KMS-11 (cell line): ENCODE measurements at regions not wholly inside any gene's neighbourhood (a gene's known extent, or its start where the extent isn't known, plus 50 kb on each side); places are given as distances from the start of the nearest gene placed in this dataset.
"Not testable (repeated sequence)": the region's sequence is repeated elsewhere in the genome, so short reads cannot be mapped to it uniquely, and the experiment has no call there.

Source experiments
- H2AFZ ChIP-seq: fragments of 200-600 bp; sonication (generic); 2 replicates; pipeline ENCODE4 v1.6.1; 2016; ENCODE audit warnings: antibody characterized with exemption, mixed run types, low read depth
- H3K27ac ChIP-seq: fragments of 200-600 bp; sonication (generic); 2 replicates; pipeline ENCODE4 v1.6.1; 2016; ENCODE audit warnings: mild to moderate bottlenecking, mixed run types
- H3K27me3 ChIP-seq: fragments of 200-600 bp; sonication (generic); 2 replicates; pipeline ENCODE4 v1.6.1; 2017; ENCODE audit warnings: mild to moderate bottlenecking, low read depth, mixed run types, moderate library complexity; ENCODE audit not compliant: insufficient read depth
- H3K36me3 ChIP-seq: fragments of 200-600 bp; sonication (generic); 2 replicates; pipeline ENCODE4 v1.6.1; 2017; ENCODE audit warnings: mild to moderate bottlenecking, mixed run types; ENCODE audit not compliant: insufficient read depth
- H3K4me1 ChIP-seq: fragments of 200-600 bp; sonication (generic); 2 replicates; pipeline ENCODE4 v1.6.1; 2016; ENCODE audit warnings: mild to moderate bottlenecking, low read depth, mixed run types; ENCODE audit not compliant: poor library complexity, severe bottlenecking
- H3K4me2 ChIP-seq: fragments of 200-600 bp; sonication (generic); 2 replicates; pipeline ENCODE4 v1.7.0; 2016; ENCODE audit warnings: mild to moderate bottlenecking, mixed run types
- H3K4me3 ChIP-seq: fragments of 200-600 bp; sonication (generic); IDR thresholded peaks from 2 replicates; pipeline ENCODE4 v1.6.1; 2017; ENCODE audit warnings: low read depth, low read length, mixed read lengths; ENCODE audit not compliant: insufficient read depth
- H3K79me2 ChIP-seq: fragments of 200-600 bp; sonication (generic); 2 replicates; pipeline ENCODE4 v1.6.1; 2016; ENCODE audit warnings: low read depth, mixed run types; ENCODE audit not compliant: insufficient read depth
- H3K9ac ChIP-seq: fragments of 200-600 bp; sonication (generic); 2 replicates; pipeline ENCODE4 v1.6.1; 2016; ENCODE audit warnings: mild to moderate bottlenecking, mixed run types
- H4K20me1 ChIP-seq: fragments of 200-600 bp; sonication (generic); 2 replicates; pipeline ENCODE4 v1.6.1; 2016; ENCODE audit warnings: mild to moderate bottlenecking, mixed run types; ENCODE audit not compliant: insufficient read depth
- TF ChIP-seq, protein P1 (sequence below): fragments of 200-600 bp; sonication (generic); conservative IDR thresholded peaks from 2 replicates; pipeline ENCODE4 v1.6.1; 2017; ENCODE audit warnings: low read depth, mild to moderate bottlenecking, antibody characterized with exemption, low read length, moderate library complexity, mixed read lengths

DNA sequence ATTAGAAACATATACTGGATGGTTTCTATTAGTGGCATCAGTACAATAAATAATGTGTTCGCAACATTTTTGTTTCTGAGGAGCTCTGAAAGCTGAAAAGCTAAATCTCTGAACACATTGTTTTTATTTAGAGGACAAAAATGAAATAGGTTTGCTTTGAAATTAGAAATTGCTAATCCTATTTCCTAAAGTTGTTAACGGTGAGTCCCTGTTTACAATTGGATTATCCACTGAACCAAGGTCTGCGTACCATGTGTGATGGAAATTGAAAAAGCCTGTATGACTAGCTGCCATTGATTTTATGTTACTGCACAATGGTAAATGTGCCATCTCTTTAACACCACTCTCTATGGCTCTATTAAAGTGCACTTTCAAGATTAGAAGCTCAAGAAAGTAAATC, 297.7 kb upstream of the NUDT12 start:
- Histone ChIP-seq H3K27me3 (no peaks in the 10 kb centered on the region), H3K4me3 (no peak overlapping the region), H3K4me2 (no peak overlapping the region), H3K79me2 (no peaks in the 10 kb centered on the region), H2AFZ (no peak overlapping the region), H3K27ac (no peak overlapping the region), H3K4me1 (no peaks in the 10 kb centered on the region), H4K20me1 (no peaks in the 10 kb centered on the region), H3K36me3 (no peaks in the 10 kb centered on the region), H3K9ac (no peak overlapping the region)
- TF ChIP-seq, protein P1, sequence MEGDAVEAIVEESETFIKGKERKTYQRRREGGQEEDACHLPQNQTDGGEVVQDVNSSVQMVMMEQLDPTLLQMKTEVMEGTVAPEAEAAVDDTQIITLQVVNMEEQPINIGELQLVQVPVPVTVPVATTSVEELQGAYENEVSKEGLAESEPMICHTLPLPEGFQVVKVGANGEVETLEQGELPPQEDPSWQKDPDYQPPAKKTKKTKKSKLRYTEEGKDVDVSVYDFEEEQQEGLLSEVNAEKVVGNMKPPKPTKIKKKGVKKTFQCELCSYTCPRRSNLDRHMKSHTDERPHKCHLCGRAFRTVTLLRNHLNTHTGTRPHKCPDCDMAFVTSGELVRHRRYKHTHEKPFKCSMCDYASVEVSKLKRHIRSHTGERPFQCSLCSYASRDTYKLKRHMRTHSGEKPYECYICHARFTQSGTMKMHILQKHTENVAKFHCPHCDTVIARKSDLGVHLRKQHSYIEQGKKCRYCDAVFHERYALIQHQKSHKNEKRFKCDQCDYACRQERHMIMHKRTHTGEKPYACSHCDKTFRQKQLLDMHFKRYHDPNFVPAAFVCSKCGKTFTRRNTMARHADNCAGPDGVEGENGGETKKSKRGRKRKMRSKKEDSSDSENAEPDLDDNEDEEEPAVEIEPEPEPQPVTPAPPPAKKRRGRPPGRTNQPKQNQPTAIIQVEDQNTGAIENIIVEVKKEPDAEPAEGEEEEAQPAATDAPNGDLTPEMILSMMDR = no peak

GRCh38 chr5:103858367-103858766, 295.8 kb upstream of the NUDT12 start:
- H3K4me3 ChIP-seq, H3K4me2 ChIP-seq, H3K4me1 ChIP-seq, H3K27ac ChIP-seq, H3K36me3 ChIP-seq, H4K20me1 ChIP-seq, H2AFZ ChIP-seq, H3K27me3 ChIP-seq, H3K9ac ChIP-seq, H3K79me2 ChIP-seq: not testable (repeated sequence)

- no peaks in the 10 kb centered on the region for H3K79me2 ChIP-seq
- no peak overlapping the region for H3K9ac ChIP-seq
- TF ChIP-seq, protein P1 = no peak
- no peaks in the 10 kb centered on the region for H3K27me3 ChIP-seq
- H3K36me3 ChIP-seq = no peaks in the 10 kb centered on the region
- no peak overlapping the region for H3K4me3 ChIP-seq
- H3K27ac ChIP-seq = no peak overlapping the region
- no peak overlapping the region for H2AFZ ChIP-seq
- H3K4me1 ChIP-seq = no peaks in the 10 kb centered on the region
- H3K4me2 ChIP-seq = no peak overlapping the region
- H4K20me1 ChIP-seq = no peaks in the 10 kb centered on the region
Observed at GRCh38 chr5:103851091-103851490, 288.5 kb upstream of the NUDT12 start.

GRCh38 chr5:103849934-103850333, 287.3 kb upstream of the NUDT12 start:
- no peaks in the 10 kb centered on the region for H4K20me1 ChIP-seq
- no peak overlapping the region for H3K4me2 ChIP-seq
- TF ChIP-seq, protein P1 = no peak
- no peaks in the 10 kb centered on the region for H3K4me1 ChIP-seq
- H3K4me3 ChIP-seq = no peak overlapping the region
- no peaks in the 10 kb centered on the region for H3K36me3 ChIP-seq
- no peak overlapping the region for H2AFZ ChIP-seq
- H3K27ac ChIP-seq = no peak overlapping the region
- H3K27me3 ChIP-seq = no peaks in the 10 kb centered on the region
- H3K79me2 ChIP-seq = no peaks in the 10 kb centered on the region
- H3K9ac ChIP-seq = no peak overlapping the region

GRCh38 chr5:103847060-103847459, 284.5 kb upstream of the NUDT12 start:
- H3K27ac ChIP-seq = no peak overlapping the region

More at GRCh38 chr5:103847060-103847459, 284.5 kb upstream of the NUDT12 start:
- H3K9ac ChIP-seq = no peak overlapping the region
- H3K79me2 ChIP-seq = no peaks in the 10 kb centered on the region
- no peak overlapping the region for H3K4me3 ChIP-seq
- no peaks in the 10 kb centered on the region for H3K36me3 ChIP-seq
- no peaks in the 10 kb centered on the region for H3K4me1 ChIP-seq
- no peaks in the 10 kb centered on the region for H3K27me3 ChIP-seq
- H4K20me1 ChIP-seq = no peaks in the 10 kb centered on the region
- H2AFZ ChIP-seq = no peak overlapping the region
- TF ChIP-seq, protein P1 = no peak
- no peak overlapping the region for H3K4me2 ChIP-seq
